Natural killer cell treated with Interleukin-12 subunit alpha and Interleukin-12 subunit beta and Interleukin-15 and Interleukin-18, amount 100 ng/mL, for 72 hours (primary cell): ENCODE measurements at regions not wholly inside any gene's neighbourhood (a gene's known extent, or its start where the extent isn't known, plus 50 kb on each side); places are given as distances from the start of the nearest gene placed in this dataset.
"Not testable (repeated sequence)": the region's sequence is repeated elsewhere in the genome, so short reads cannot be mapped to it uniquely, and the experiment has no call there.

Experiments used
- ATAC-seq, 2 donors: fragments of 150-1000 bp; cut with Tn5 transposase in 1 of 2; sonication (Bioruptor Pico), chemical (Tn5 transposase) in 1 of 2; 2 replicates each; pipeline ENCODE4 v1.10.0; 2021
- DNase-seq: peaks from one replicate; pipeline ENCODE4 v3.0.0; 2022; ENCODE audit warnings: low spot score
- H3K27ac Mint-ChIP-seq, 2 donors: 1 replicate in 1 of 2; 2 replicates in 1 of 2; pipeline ENCODE4 v1.8.0; 2022; ENCODE audit warnings: mixed read lengths in 2 of 2, mild to moderate bottlenecking in 1 of 2, moderate library complexity in 1 of 2
- H3K27me3 Mint-ChIP-seq, 2 donors: 1 replicate in 1 of 2; 2 replicates in 1 of 2; pipeline ENCODE4 v1.8.0; 2022; ENCODE audit warnings: mixed read lengths in 2 of 2
- H3K36me3 Mint-ChIP-seq: one replicate; pipeline ENCODE4 v1.8.0; 2022; ENCODE audit warnings: mixed read lengths
- H3K4me1 Mint-ChIP-seq, 2 donors: 1 replicate in 1 of 2; 2 replicates in 1 of 2; pipeline ENCODE4 v1.8.0; 2022; ENCODE audit warnings: low read depth in 2 of 2, mixed read lengths in 2 of 2, mild to moderate bottlenecking in 1 of 2
- H3K4me3 Mint-ChIP-seq: one replicate; pipeline ENCODE4 v1.8.0; 2022; ENCODE audit warnings: mixed read lengths
- H3K9me3 Mint-ChIP-seq: 2 replicates; pipeline ENCODE4 v1.8.0; 2022; ENCODE audit warnings: mixed read lengths

DNA sequence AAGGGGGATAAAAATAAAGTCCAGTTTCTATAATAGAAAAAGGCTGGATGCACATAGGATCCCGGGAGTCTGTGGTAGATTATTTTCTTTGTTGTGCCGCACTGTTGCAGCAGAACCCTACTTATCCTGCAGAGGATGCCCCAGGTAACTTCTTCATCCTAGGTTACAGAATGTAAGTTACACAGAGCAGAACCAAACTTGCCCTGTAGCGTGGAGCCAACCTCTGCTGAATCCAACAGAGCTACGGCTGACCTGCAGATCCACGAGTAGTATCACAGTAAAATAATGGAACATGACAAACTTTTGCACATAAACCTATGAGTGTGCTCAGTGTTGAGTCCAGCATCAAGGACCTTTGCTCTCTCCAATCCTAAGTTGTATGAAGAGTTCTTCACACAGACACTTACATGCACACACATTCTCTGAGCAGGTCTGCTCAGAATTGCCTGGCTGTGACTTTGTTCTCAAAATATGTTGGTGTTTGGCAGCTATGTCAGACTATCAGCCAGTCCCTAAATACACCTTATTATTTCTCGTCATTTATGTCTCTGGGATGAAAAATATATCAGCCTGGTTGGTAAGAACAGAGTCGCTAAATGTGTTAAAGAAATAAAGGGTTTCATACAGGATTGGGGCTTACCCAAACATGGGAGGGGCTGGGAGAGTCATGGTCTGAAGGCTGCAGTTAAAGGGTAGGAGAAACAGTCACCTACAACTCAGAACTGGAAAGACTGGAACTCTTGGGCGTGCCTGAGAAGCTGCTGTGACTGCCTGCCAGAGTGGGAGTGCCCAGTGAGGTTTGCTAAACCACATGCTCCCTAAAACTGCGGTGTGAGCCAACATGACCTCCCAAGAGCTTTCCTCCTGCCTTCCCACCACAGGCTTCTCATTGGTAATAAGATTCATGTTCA, 165.1 kb upstream of the SLC24A3 start:
- Mint-ChIP-seq H3K9me3 (no peaks in the 10 kb centered on the region), H3K27me3 (peaks cover 3 to 6% of the 10 kb centered on the region in 2 donors), H3K4me1 (peaks cover 0 to 6% of the 10 kb centered on the region in 2 donors), H3K4me3 (no peak overlapping the region), H3K27ac (no peak overlapping the region), H3K36me3 (no peaks in the 10 kb centered on the region)
- DNase-seq (no peak), ATAC-seq (no peak)

DNA sequence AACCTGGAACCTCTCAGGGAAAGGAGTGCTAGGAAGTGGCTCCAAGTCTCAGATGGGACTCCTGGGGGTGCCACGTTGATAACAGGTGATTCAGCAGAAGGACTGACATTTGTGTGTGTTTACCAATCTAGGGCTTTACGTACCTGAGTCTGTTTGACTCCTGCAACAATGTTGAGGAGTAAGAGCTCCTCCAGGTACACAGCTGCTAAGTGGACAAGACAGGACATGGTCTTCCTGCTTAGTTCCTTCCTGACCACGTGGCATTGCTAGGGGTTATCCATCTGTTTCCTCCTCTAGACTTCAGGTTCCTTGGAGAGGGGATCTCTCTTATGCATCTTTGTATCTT, 164.5 kb upstream of the SLC24A3 start:
- Mint-ChIP-seq H3K9me3 (no peaks in the 10 kb centered on the region), H3K27ac (no peak overlapping the region), H3K27me3 (no peaks in the 10 kb centered on the region), H3K4me3 (no peak overlapping the region), H3K36me3 (no peaks in the 10 kb centered on the region), H3K4me1 (peaks cover 0 to 6% of the 10 kb centered on the region in 2 donors)
- ATAC-seq = no peak
- DNase-seq = no peak

DNA sequence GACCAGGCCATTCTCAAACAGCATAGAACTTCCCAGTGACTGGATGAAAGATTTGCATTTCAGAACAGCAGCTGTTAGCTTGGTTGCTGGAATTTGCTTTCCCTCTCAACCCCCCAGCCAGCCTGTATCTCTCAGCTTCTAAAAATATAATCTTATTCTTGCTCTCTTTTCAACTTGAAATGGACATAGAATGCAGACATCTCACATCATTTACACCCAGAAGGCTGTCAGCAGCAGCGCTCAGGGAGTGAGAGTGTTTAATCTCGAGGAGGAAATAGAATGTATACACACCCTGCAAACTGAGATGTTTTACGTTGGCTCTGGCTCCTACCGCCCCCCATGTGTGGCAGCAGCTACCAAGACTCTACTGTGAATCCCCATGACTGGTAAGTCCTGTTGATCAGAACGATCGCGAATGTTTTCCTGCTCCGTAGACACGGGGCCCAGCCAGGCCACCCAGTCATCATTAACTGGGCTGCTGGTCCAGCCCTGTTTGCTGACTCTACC, 163.4 kb upstream of the SLC24A3 start:
- no peaks in the 10 kb centered on the region for H3K9me3 Mint-ChIP-seq
- no peak overlapping the region for H3K27ac Mint-ChIP-seq
- ATAC-seq (no peak), DNase-seq (no peak)
- peaks cover 0 to 8% of the 10 kb centered on the region in 2 donors for H3K27me3 Mint-ChIP-seq
- no peaks in the 10 kb centered on the region for H3K36me3 Mint-ChIP-seq
- peaks cover 0 to 6% of the 10 kb centered on the region in 2 donors for H3K4me1 Mint-ChIP-seq
- no peak overlapping the region for H3K4me3 Mint-ChIP-seq

DNA sequence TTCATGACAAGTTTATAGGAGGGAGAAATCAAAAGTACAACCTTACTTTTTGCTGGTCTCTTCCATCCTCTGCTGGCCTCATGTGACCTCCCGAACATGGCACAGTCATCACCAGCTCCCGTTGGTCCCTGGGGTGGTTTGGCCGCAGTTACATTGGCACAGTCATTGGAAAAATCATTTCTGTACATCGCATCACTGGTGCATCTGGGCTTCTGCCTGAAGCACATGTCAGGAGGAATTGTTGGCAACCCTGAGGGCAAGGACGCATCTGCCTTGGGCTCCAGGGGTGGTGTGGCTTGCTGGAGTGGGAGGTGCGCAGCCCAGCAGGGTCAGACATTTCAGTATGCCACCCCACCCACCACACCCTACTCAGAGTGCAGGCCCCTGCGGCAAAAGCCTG, 162.9 kb upstream of the SLC24A3 start:
- ATAC-seq (no peak), DNase-seq (no peak)
- H3K4me3 Mint-ChIP-seq = no peak overlapping the region
- H3K27ac Mint-ChIP-seq = no peak overlapping the region
- H3K36me3 Mint-ChIP-seq = no peaks in the 10 kb centered on the region
- no peaks in the 10 kb centered on the region for H3K9me3 Mint-ChIP-seq
- peaks cover 0 to 6% of the 10 kb centered on the region in 2 donors for H3K4me1 Mint-ChIP-seq
- H3K27me3 Mint-ChIP-seq = peaks cover 0 to 8% of the 10 kb centered on the region in 2 donors

DNA sequence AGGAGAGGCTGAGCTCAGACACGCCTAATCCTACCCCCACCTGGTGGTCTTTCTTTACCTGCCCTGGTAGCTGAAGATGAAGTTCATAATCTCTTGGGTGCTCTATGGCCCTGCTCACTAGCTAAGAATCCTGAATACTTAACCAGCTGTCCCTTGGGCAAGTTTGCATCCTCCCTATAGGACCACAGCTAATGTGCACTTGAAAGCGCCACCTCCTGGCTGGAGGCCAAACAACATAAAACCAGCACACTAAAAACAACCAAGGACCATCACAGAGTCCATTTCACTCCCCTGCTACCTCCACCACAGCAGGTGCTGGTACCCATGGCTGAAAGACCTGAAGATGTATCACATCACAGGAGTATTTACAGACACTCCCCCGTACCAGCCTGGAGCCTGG, 155.5 kb upstream of the SLC24A3 start:
- ATAC-seq = no peak
- no peaks in the 10 kb centered on the region for H3K4me1 Mint-ChIP-seq

DNA sequence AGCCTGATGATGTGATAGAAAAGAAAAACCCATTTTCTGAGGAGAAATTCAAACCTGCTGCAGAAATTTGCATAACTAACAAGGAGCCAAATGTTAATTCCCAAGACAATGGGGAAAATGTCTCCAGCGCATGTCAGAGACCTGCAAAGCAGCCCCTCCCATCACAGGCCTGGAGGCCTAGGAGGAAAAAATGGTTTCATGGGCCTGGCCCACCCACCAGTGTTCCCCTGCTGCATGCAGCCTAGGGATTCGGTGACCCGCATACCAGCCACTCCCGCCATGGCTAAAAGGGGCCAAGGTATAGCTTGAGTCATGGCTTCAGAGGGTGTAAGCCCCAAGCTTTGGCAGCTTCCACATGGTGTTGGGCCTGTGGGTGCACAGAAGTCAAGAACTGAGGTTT, 147.7 kb upstream of the SLC24A3 start:
- H3K4me1 Mint-ChIP-seq = not testable (repeated sequence)

More for the DNA sequence above, 155.5 kb upstream of the SLC24A3 start:
- Mint-ChIP-seq H3K4me3 (no peak overlapping the region), H3K27ac (no peak overlapping the region), H3K27me3 (peaks cover 14 to 15% of the 10 kb centered on the region in 2 donors), H3K36me3 (peaks cover 19% of the 10 kb centered on the region), H3K9me3 (peaks cover 10% of the 10 kb centered on the region)
- no peak for DNase-seq

DNA sequence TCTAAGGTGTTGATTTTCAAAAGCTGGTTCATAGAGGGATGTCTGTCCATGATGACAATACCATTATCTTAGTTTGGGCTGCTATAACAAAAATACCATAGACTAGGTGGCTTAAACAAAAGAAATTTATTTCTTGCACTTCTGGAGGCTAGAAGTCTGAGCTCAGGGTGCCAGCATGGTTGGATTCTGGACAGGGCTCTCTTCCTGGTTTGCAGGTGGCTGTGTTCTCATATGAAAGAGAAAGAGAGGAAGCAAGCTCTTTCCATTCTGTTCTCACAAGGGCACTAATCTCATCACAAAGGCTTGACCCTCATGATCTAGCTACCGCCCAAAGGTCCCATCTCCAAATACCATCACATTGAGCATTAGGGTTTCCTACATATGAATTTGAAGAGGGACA, 144.5 kb upstream of the SLC24A3 start:
- H3K9me3 Mint-ChIP-seq = peaks cover 10% of the 10 kb centered on the region
- ATAC-seq = no peak
- H3K4me1 Mint-ChIP-seq = peaks cover 0 to 3% of the 10 kb centered on the region in 2 donors
- no peak overlapping the region for H3K4me3 Mint-ChIP-seq
- peaks cover 0 to 2% of the 10 kb centered on the region in 2 donors for H3K27me3 Mint-ChIP-seq
- H3K27ac Mint-ChIP-seq = no peak overlapping the region
- no peak for DNase-seq
- H3K36me3 Mint-ChIP-seq = peaks cover 7% of the 10 kb centered on the region

More for the DNA sequence above, 147.7 kb upstream of the SLC24A3 start:
- Mint-ChIP-seq H3K36me3 (peaks cover 18% of the 10 kb centered on the region), H3K9me3 (peaks cover 13% of the 10 kb centered on the region)
- DNase-seq, ATAC-seq, H3K4me3 Mint-ChIP-seq, H3K27me3 Mint-ChIP-seq, H3K27ac Mint-ChIP-seq: not testable (repeated sequence)

DNA sequence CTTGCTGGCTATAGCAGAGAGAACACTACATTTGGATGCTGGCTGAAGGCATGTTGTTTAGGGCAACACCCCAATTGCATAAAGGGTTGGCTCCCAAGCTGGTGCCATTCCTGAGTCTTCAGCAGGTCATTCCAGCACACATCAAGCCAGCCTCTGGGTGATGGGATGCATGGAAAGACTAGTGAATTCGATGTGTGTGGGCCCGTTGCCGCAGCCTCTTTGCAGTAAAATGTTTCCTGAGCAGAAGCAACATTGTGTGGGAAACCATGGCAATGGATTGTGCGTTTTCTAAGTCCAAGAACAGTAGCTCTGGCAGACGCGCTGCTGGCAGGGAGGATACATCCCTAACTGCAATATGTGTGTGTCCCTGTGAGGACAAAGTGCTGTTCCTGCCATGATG, 142.4 kb upstream of the SLC24A3 start:
- H3K4me3 Mint-ChIP-seq = no peak overlapping the region
- no peak overlapping the region for H3K27ac Mint-ChIP-seq
- DNase-seq (no peak), ATAC-seq (no peak)
- no peaks in the 10 kb centered on the region for H3K36me3 Mint-ChIP-seq
- H3K27me3 Mint-ChIP-seq = peaks cover 0 to 2% of the 10 kb centered on the region in 2 donors
- peaks cover 9 to 12% of the 10 kb centered on the region in 2 donors for H3K4me1 Mint-ChIP-seq
- H3K9me3 Mint-ChIP-seq = no peaks in the 10 kb centered on the region

DNA sequence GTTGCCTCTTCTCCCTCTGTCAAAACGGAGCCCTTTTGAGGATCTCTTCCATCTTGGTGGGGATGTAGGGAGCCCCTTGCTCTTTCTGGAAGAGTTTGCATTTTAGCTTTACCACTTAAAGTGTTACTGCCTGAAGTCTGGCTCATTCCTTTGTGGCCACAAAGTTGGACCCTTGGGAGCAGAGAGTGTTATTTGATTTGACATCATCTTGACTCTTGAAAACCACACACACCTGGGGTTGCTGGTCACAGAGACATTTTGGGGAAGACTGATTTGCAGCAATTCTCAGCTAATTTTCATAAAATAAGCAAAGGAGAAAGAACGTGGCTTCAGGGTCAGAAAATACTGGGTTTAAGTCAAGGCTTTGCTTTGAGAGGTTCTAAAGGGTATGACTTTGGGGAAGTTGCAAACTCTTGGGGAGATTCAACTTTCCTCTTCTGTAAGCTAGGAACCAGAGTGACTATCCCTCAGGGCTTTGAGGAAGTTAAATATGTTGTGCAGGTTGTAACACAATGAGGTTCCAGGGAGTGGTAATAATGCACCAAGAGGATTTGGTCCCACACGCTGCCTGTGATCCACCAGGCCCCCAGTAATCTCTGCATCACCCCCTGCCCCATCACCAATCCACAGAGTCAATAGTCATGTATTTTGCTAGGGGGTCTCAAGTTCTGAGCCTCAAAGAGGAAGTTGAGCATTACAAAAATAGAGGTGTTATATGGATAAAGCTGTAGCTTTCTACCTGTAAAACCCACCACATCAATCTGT, 141.6 kb upstream of the SLC24A3 start:
- peaks cover 0 to 2% of the 10 kb centered on the region in 2 donors for H3K27me3 Mint-ChIP-seq

DNA sequence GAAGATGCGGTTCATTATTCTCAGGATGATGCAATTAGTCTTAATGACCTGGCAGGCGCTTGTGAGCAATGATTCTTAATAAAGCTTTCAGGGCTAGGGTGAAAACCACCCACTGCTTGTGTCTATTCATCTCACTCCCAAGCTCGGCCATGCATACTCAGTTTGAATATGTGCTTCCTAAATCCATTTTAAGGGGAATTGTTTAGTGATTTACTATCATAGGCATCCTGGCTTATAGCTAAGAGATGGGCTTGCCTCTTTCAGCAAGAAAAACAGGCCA, 141.1 kb upstream of the SLC24A3 start:
- ATAC-seq = no peak
- Mint-ChIP-seq H3K9me3 (no peaks in the 10 kb centered on the region), H3K36me3 (no peaks in the 10 kb centered on the region), H3K4me3 (no peak overlapping the region), H3K4me1 (peaks cover 17 to 18% of the 10 kb centered on the region in 2 donors), H3K27me3 (peaks cover 0 to 2% of the 10 kb centered on the region in 2 donors), H3K27ac (no peak overlapping the region)
- no peak for DNase-seq

More for the DNA sequence above, 141.6 kb upstream of the SLC24A3 start:
- Mint-ChIP-seq H3K9me3 (no peaks in the 10 kb centered on the region), H3K36me3 (no peaks in the 10 kb centered on the region), H3K4me3 (no peak overlapping the region), H3K27ac (no peak overlapping the region), H3K4me1 (peaks cover 17% of the 10 kb centered on the region in 2 donors)
- no peak for DNase-seq
- ATAC-seq = no peak

DNA sequence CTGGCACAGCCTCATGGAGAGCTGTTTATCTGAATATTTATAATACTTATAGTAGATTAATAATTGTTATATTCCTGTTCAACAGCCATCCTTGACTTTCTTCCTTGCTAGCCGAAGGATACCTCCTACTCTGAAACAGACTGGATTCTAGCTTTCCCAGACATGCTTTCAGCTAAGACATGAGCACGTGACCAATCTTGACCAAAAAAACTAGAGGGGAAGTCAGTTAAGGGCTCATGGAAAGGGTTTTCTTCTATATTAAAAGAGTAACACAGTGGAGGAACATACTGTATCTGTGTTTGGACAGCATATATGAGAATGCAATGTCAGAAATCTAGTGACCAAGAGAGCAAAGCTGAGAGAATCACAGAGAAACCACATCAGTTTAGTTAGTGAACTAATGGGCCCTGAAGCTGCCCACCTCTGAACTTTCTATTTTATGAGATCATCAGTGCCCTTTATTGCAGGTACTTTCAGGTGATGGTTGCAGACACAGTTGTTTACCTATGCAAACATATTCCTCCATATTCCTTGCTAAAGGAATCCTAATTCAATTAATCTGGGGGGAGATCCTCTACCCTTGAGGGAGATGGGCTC, 140.4 kb upstream of the SLC24A3 start:
- Mint-ChIP-seq H3K4me1 (peaks cover 17 to 18% of the 10 kb centered on the region in 2 donors), H3K27me3 (peaks cover 0 to 2% of the 10 kb centered on the region in 2 donors)

DNA sequence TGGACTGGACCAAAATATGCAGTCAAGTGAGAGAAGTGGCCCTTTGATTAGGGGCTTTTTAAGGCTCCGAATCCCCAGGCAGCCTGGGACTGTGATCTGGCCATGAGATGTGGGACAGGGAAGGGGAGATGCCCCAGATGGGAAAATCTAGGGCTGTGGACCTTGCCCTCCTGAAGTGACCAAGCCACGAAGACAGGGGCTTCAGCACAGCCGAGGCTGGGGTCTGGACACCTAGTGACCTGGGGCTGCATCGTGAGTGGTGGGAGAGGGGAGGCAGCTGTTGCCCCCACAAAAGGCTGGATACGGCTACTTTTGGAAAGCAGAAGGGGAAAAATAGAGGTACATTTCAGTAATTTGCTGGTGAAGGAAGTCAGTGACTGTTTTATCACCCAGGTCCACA, 139.5 kb upstream of the SLC24A3 start:
- H3K4me1 Mint-ChIP-seq = peaks cover 18 to 21% of the 10 kb centered on the region in 2 donors
- H3K36me3 Mint-ChIP-seq = no peaks in the 10 kb centered on the region
- no peak overlapping the region for H3K27ac Mint-ChIP-seq
- H3K4me3 Mint-ChIP-seq = no peak overlapping the region
- no peaks in the 10 kb centered on the region for H3K9me3 Mint-ChIP-seq
- ATAC-seq (no peak), DNase-seq (no peak)
- peaks cover 0 to 2% of the 10 kb centered on the region in 2 donors for H3K27me3 Mint-ChIP-seq

More for the DNA sequence above, 140.4 kb upstream of the SLC24A3 start:
- ATAC-seq = no peak
- H3K36me3 Mint-ChIP-seq = no peaks in the 10 kb centered on the region
- no peak for DNase-seq
- H3K27ac Mint-ChIP-seq = no peak overlapping the region
- H3K9me3 Mint-ChIP-seq = no peaks in the 10 kb centered on the region
- H3K4me3 Mint-ChIP-seq = no peak overlapping the region

DNA sequence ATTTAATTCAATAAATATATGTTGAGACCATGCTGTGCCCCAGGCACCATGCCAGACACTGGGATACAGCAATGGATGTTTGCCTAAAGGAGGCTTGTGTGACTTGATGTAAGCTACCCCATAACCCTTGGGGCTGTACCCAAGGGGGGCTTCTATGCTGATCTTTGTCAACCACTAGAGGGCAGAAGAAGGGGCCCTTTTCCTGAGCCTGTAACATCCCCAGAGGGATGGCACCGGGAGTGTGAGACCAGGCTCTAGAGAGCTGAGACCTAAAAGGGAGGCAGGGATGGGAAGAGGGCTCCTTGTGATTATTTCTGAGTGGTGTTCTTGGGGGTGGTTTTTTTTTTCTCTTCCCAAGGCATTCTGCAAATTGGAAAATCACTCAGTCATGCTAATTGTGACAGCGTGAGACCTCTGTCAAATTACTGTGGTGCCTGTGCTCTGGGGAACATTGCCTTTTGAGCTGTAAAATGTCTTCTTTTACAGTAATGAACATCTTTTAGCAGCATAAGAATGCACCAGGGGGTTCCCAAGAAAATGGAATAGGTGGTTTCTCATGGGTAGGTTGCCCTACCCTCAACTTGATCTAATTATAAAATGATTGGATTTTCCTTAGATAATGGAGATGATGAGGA, 138.7 kb upstream of the SLC24A3 start:
- DNase-seq (no peak), ATAC-seq (no peak)
- Mint-ChIP-seq H3K4me3 (no peak overlapping the region), H3K27me3 (peaks cover 0 to 2% of the 10 kb centered on the region in 2 donors), H3K4me1 (peaks cover 18 to 21% of the 10 kb centered on the region in 2 donors), H3K9me3 (no peaks in the 10 kb centered on the region), H3K36me3 (no peaks in the 10 kb centered on the region), H3K27ac (no peak overlapping the region)
